IPS DF 19.7 (cell line): ENCODE measurements at regions not wholly inside any gene's neighbourhood (a gene's known extent, or its start where the extent isn't known, plus 50 kb on each side); places are given as distances from the start of the nearest gene placed in this dataset.

Experiments used
- DNase-seq: peaks from one replicate; pipeline ENCODE4 v3.0.0-alpha.2; 2013; ENCODE audit warnings: low read depth, low spot score

DNA sequence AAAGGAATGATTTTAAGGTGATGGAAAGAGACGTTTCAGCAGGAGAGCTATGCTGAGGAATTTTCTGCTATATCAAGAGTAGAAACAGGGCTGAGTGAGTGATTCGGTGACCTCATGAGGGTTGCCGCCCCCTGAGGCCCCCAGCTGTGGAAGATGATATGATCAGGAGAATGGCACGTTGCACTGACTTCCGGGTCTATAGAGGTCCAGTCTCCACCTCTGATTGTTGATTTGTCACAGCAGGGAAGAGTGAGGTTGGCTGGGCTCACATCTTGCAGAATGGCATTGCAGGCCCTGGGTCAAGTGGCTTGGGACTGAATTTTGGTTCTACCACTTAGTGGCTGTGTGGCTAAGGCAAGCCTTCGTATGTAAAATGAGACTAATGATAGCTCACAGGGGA is 205.1 kb downstream of the SNX19 start:
- no peak for DNase-seq

GRCh38 chr11:130712480-130712879 is 203.8 kb downstream of the SNX19 start:
- DNase-seq, result no peak

- DNase-seq, result no peak
Observed at GRCh38 chr11:130715085-130715876, 201.0 kb downstream of the SNX19 start.

DNA sequence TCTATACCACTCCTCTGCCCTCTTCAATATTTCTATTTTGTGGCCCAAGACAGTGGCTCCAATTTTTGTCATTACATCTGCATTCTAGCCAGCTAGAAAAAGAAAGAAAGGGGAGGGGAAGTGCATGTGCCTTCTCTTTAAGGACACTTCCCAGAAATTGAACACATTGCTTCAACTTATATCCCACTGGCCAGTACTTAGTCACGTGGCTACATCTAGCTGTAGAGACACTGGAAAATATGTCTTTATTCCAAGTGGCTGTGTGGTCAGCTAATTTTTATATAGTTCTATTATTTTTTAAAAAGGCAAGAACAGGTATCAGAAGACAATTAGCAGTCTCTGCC is 200.4 kb downstream of the SNX19 start:
- no peak for DNase-seq

DNA sequence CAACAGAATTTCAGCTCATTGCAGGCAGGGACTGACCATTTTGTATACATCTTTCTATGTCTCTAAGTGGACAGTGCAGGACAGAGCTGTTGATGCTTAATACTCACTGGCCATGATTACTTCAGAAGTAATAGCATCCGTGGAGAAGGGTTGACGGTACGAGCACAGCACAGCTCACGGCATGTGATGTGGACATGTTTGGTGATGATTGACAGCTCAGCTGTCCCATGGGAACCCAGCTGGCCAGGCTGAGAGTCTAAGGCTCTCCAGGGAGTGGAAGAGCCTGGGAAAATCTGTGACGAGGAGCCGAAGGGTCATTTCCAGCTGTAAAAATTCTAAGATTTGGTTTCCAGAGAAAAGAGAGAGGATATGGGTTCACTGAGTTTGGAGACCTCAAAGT is 198.2 kb downstream of the SNX19 start:
- no peak for DNase-seq

GRCh38 chr11:130719220-130719915 is 196.9 kb downstream of the SNX19 start:
- no peak for DNase-seq

DNA sequence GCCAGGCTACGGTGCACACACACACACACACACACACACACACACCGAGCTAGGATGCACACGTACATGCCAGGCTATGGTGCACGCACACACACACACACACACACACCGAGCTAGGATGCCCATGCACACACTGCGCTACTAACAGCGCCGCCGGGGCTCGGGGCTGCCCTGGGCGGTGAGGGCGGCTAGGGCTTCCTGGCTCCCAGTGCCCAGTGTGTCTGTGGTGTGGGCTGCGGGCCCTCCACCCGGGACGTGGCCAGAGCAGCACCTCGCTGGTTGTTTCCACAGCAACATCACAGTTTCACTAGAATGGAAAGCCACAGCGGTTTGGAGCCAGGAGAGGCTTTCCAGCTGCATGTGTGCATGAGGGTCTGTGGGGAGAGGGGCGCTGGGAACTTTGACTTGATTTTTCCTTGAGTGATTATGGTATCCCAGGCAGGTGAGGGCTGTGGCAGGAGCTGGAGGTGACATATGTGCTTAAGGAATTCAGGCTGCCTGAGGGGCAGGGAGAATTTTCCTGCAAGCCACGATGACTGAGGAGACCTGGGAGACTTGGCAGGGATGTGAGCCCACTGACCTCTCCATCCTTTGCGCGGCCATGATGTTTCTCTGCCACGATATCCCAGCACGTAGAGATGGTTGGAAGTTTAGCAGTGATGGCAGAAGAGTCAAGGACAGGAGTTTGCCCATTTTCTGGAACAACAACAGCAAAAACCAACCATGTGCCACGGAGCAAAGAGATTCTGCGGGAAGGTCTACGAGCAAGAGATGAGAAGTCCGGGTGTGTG is 195.9 kb downstream of the SNX19 start:
- DNase-seq, result no peak

DNA sequence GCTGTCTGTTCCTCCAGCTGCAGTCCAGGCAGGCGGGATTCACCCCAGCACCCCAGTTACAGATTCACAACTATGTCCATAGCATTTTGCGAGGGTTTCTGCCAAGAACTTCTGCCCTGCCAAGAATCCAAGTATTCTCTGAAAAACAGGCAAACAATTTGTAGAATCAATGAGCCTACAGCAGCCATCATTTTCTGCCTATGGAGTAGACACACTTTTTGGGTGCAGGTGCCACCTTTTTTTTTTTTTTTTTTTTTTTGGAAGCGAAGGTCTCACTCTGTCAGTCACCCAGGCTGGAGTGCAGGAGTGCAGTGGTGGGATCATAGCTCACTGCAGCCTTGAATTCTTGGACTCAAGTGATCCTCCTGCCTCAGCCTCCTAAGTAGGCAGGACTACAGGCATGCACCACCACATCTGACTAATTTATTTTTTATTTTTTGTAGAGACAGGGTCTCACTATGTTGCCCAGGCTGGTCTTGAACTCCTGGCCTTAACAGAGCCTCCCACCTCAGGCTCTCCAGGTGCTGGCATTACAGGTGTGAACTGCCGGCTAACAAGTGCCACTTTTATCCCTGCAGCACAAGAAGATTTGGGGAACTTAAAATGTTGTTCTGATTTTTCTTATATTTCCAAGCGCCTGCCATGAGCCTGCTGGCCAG is 195.1 kb downstream of the SNX19 start:
- DNase-seq, result no peak

DNA sequence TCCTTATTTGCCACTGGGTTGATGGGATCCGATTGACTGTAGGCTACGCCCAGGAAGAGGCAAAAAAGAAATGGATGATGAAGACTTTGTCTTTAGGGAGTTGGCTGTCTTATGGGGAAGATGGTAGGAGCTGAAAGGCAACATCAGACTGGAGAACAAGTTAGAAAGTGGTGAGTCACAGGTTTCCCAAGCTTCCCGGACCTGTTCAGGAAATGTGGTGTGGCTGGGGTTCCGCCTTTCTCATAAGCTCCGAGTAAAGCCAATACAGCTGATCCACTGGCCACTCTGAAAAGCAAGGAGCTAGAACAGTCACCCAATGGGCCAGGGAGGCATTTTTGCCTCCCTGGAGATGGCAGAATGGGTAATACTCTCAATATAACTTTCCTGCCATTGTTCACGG is 194.5 kb downstream of the SNX19 start:
- DNase-seq, result no peak

DNA sequence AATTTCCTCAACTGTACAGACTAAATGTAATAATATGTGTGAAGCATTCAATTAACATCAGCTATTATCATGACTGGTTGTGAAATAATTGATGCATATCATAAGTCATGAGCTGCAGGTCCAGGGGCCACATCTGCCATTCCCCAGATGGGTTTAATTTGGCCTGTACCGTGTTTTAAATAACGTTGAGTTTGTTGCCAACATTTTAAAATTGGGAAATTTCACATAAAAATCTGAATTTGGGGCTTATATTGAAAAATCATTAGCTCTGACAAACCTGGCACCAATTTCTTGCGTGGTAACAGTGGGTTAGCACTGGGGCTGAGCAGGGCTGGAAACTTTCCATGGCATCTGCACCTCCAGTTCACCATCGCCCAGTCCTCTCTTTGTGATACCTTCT is 193.9 kb downstream of the SNX19 start:
- DNase-seq, result no peak

DNA sequence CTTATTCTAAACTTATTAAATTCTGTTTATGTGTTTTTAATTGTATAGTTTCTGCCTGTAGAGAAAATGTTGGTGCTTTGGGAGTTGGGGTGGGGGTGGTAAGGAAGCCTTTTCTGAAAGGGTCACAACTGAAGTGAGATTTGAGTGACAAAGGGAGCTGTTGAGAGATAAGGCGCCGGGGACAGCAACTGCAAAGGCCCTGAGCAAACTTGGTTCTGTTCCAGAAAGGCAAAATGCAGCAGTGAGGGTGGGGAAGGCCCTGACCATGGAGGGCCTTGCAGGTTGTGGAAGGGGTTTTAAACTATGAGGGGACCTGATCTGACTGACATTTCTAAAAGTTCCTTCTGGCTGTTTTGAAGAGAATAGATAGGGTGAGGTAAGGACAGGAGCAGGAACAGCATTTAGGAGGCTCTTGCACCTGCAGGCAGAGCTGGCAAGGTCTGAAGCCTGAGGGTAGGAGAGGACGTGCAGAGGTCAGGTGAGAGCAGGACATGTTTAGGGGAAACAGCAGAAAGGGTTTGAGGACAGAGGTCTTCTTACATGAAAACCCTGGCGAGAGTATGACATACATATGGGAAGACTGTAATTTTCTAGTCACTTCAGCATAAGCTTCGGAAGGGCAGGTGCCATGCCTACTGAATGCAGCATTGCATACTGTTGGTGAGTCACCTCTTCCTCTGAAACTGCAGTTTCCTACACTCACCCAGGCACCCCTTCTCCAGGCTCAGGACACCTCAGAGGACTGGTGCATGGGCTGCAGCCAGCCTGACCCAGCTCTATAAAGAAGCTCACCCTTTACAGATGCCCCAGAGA is 190.7 kb downstream of the SNX19 start:
- DNase-seq, result no peak

DNA sequence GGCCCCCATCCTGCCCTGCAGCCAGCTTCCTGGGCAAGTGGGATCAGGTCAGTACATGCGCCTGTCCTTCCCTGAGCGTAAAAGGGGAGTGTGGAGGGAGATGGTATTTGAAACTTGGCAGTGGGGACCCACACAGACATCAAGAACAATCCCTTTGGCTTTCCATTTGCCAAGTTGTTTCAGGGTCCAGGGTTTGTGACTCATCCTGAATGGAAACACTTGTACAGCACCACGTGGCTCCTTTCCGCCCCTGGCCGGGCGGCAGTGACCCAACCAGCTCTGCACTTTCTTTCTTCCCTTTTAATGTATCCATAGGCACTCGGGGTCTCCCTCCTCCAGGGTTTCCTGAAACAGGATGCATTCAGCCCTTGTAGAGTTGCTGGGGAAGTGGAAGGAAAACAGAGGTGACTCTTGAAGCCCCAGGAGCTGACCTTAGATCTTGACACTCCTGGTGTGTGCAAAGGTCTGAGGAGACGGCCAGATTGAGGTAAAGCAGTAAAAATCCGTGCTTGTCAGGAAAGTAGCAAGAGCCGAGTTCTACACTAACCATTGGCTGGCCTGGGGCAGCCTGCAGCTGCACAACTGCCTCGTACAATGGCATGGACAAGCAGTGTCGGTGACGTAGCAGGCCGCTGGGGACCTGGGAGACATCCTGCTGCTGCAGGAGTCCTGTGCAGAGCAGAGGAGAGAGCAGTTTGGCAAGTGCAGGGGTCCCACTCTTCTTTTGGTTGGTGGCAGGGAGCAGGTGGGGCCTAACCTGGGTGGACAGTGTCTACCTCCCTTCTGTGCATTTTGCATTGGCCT is 189.8 kb downstream of the SNX19 start:
- no peak for DNase-seq

DNA sequence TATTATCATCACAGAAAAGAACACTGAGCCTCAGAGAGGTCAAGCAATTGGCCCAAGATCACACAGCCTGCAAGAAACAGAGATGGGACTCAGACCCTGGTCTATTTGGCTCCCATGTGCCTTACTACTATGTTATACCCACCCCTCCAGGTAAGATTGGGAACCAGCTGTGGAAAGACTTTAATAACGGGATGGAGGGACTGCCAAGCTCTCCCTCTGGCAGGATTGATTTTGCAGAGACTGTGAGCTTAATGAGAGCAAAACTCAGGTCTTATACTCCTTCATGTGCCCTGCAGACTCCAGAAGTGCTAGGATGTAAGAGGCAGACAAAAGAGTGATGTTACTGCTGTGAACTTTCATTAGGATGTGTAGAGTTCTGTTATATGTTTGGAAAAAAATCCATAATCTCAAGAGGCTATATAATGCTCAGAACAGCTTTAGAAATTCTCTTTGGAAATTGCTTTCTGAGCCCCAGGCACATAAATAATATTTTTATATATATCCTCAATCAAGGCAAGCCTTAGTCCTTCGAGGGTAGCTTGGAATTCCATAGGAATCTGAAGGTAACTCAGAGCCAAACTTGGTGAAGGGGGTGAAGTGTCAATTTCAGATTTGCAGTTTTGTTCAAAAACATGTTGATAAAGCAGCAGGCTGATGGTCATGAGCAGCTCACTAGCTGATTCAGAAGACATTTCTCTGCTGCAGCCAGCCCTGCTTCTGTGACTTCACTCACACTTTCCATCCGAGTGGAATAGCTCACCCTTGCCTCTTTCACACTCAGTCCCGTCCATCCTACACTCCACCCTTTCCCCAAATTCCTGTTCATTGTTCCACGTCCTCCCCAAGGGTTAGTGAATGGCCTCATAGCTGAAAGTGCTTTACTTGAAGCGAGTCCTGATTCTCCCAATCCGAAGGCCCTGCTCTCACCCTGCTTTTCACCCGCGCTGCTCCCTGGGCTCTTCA is 188.8 kb downstream of the SNX19 start:
- no peak for DNase-seq

DNA sequence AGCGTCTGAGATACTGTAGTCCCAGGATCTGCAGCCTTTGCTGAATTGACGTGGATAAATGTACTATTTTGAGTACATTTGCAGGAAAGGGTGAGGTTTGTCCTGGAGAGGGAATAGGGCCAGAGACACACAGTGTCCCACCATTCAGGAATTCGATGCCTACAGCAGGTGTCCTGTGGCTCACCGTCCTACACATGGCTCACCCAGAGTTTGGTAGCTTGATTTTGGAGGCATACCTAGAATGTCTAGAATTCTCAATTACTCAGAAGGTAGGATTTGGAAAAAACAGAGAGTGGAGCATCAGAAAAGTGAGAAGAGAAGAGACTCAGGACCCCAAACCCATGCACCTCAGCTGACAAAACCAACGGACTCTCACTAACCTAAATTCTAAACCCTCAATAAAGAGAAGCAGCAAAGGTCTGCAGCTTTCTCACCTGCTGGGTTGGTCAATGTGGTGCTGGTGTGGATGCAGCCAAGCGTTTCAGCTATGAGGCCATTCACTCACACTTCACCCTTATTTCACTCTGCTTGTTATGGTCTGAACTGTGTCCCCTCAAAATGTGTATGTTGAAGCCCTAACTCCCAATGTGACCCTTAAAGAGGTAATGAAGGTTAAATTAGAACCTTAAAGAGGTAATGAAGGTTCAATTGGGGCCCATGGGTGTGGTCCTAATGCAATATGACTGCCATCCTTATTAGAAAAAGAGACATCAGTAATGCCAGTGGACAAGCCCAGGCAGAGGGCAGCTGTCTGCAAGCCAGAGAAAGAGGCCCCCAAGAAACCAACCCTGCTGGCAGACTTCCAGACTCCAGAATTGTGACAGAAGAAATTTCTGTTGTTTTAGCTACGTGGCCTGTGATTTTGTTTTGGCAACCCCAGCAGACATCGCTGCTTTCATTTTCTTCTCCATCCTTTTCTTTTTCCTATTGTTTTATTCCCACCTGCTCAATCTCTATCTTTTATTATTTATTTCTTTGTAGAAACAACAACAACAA is 187.8 kb downstream of the SNX19 start:
- DNase-seq, result no peak

DNA sequence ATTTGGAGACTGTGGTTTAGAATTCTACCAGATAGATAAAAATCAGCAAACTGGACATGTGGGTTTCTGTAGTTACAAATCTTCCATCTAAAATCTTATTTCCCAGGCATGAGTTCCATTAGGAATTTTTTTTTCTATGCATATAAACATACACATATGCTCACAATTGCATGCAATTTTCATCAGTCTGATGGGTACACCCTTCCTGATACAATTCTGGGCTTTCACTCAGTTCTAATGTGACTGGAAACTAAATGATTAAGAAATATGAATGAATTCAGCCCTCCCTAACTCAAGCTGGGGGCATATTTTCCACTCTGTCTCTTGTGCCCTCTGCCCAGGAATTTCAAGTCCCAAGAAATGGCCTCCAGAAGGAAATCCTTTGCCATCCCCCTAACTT is 187.1 kb downstream of the SNX19 start:
- no peak for DNase-seq

GRCh38 chr11:130729678-130730300 is 186.5 kb downstream of the SNX19 start:
- no peak for DNase-seq

GRCh38 chr11:130731401-130731800 is 184.9 kb downstream of the SNX19 start:
- DNase-seq, result no peak

GRCh38 chr11:130732476-130732875 is 183.8 kb downstream of the SNX19 start:
- DNase-seq, result no peak
